ENCODE measurements at regions not wholly inside any gene's neighbourhood (a gene's known extent, or its start where the extent isn't known, plus 50 kb on each side); places are given as distances from the start of the nearest gene placed in this dataset.

DNA sequence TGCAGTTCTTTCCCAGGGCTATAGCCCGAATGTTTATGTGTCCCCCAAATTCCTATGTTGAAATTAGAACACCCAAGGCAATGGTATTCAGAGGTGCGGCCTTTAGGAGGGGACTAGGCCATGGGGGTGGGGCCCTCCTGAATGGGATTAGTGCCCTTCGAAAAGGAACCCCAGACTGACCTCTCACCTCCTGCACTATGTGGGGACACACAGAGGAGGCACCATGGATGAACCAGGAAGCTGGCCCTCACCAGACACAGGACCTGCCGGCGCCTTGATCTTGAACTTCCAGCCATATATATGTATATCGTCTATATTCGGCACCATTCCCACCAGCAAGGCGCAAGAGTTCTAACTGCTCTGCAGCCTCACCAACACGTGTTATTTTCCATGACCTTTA lies 101.5 kb upstream of the BHLHE23 start (continued):
- TF ChIP-seq, protein P1, sequence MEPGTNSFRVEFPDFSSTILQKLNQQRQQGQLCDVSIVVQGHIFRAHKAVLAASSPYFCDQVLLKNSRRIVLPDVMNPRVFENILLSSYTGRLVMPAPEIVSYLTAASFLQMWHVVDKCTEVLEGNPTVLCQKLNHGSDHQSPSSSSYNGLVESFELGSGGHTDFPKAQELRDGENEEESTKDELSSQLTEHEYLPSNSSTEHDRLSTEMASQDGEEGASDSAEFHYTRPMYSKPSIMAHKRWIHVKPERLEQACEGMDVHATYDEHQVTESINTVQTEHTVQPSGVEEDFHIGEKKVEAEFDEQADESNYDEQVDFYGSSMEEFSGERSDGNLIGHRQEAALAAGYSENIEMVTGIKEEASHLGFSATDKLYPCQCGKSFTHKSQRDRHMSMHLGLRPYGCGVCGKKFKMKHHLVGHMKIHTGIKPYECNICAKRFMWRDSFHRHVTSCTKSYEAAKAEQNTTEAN (CRISPR knock-in tag; IDR thresholded peaks at IDR 0.05): no peak
- TF ChIP-seq, protein P2, sequence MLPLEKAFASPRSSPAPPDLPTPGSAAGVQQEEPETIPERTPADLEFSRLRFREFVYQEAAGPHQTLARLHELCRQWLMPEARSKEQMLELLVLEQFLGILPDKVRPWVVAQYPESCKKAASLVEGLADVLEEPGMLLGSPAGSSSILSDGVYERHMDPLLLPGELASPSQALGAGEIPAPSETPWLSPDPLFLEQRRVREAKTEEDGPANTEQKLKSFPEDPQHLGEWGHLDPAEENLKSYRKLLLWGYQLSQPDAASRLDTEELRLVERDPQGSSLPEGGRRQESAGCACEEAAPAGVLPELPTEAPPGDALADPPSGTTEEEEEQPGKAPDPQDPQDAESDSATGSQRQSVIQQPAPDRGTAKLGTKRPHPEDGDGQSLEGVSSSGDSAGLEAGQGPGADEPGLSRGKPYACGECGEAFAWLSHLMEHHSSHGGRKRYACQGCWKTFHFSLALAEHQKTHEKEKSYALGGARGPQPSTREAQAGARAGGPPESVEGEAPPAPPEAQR (CRISPR knock-in tag; IDR thresholded peaks at IDR 0.05): no peak
- TF ChIP-seq, protein P3, sequence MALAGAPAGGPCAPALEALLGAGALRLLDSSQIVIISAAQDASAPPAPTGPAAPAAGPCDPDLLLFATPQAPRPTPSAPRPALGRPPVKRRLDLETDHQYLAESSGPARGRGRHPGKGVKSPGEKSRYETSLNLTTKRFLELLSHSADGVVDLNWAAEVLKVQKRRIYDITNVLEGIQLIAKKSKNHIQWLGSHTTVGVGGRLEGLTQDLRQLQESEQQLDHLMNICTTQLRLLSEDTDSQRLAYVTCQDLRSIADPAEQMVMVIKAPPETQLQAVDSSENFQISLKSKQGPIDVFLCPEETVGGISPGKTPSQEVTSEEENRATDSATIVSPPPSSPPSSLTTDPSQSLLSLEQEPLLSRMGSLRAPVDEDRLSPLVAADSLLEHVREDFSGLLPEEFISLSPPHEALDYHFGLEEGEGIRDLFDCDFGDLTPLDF (CRISPR knock-in tag; IDR thresholded peaks at IDR 0.05): no peak
- TF ChIP-seq, protein P4, sequence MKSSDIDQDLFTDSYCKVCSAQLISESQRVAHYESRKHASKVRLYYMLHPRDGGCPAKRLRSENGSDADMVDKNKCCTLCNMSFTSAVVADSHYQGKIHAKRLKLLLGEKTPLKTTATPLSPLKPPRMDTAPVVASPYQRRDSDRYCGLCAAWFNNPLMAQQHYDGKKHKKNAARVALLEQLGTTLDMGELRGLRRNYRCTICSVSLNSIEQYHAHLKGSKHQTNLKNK (CRISPR knock-in tag; IDR thresholded peaks at IDR 0.05): no peak
- TF ChIP-seq, protein P5, sequence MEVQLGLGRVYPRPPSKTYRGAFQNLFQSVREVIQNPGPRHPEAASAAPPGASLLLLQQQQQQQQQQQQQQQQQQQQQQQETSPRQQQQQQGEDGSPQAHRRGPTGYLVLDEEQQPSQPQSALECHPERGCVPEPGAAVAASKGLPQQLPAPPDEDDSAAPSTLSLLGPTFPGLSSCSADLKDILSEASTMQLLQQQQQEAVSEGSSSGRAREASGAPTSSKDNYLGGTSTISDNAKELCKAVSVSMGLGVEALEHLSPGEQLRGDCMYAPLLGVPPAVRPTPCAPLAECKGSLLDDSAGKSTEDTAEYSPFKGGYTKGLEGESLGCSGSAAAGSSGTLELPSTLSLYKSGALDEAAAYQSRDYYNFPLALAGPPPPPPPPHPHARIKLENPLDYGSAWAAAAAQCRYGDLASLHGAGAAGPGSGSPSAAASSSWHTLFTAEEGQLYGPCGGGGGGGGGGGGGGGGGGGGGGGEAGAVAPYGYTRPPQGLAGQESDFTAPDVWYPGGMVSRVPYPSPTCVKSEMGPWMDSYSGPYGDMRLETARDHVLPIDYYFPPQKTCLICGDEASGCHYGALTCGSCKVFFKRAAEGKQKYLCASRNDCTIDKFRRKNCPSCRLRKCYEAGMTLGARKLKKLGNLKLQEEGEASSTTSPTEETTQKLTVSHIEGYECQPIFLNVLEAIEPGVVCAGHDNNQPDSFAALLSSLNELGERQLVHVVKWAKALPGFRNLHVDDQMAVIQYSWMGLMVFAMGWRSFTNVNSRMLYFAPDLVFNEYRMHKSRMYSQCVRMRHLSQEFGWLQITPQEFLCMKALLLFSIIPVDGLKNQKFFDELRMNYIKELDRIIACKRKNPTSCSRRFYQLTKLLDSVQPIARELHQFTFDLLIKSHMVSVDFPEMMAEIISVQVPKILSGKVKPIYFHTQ (CRISPR knock-in tag; IDR thresholded peaks at IDR 0.05): no peak
- TF ChIP-seq NFE2L1 (CRISPR knock-in tag; IDR thresholded peaks at IDR 0.05): no peak

DNA sequence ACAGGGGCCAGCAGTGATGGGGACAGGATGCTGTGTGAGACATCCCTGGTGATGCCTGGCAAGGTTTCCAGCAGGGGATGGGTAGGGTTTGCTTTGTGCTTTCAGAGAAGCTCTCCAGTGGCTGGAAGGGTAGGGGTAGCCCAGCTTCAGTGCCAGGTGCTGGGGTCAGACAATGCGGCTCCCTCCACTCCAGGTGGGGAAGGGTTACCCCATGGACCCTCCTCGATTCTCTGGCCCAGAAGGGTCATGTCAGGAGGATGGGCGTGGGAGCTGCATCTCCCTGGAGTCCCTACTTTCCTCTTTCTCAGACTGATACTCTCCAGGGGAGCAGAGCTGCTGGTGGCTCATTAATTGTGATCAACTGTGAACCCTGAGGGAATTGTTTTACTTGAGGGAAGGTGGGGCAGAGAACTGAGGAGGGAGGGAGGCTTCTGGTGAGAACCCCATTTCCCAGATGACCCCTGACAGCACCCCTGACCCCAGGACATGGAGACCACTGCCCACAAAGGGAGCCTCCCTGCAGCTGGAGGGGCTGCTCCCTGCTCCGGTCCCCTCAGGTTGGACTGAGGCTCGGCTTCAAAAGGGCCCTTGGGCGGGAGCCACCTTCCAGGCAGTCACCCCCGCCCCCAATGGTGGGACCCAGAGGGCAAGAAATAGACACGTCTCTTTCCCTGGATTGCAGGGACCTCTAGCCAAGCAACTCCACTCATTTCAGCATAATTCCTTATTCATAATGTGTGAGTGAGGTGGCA lies 100.9 kb upstream of the BHLHE23 start:
- ChIA-PET POLR2A (no interaction called here), CTCF (no interaction called here)
- ATAC-seq: no peak
- no peaks in the 10 kb centered on the region for H3K4me1 Mint-ChIP-seq
- no peak overlapping the region for H3K4me3 Mint-ChIP-seq
- no peak for DNase-seq (ENCODE audit: low spot score)
- peaks cover 36% of the 10 kb centered on the region for H3K9me3 Mint-ChIP-seq
- H3K36me3 Mint-ChIP-seq: no peaks in the 10 kb centered on the region
- H3K27me3 Mint-ChIP-seq (ENCODE audit: low read depth): peaks cover 48% of the 10 kb centered on the region
- no peak overlapping the region for H3K27ac Mint-ChIP-seq
- TF ChIP-seq MYBL2 (CRISPR knock-in tag; IDR thresholded peaks at IDR 0.05) (no peak), ZNF232 (CRISPR knock-in tag; IDR thresholded peaks at IDR 0.05) (no peak), ETV6 (CRISPR knock-in tag; IDR thresholded peaks at IDR 0.05) (no peak), IRF2 (CRISPR knock-in tag; IDR thresholded peaks at IDR 0.05; ENCODE audit: borderline replicate concordance, low read depth) (no peak), FOXK1 (CRISPR knock-in tag; IDR thresholded peaks at IDR 0.05) (no peak), ZNF263 (CRISPR knock-in tag; IDR thresholded peaks at IDR 0.05; ENCODE audit: low read depth) (no peak), ZNF121 (CRISPR knock-in tag; IDR thresholded peaks at IDR 0.05) (no peak)
- TF ChIP-seq, protein P1 (CRISPR knock-in tag; IDR thresholded peaks at IDR 0.05): no peak
- TF ChIP-seq, protein P6, sequence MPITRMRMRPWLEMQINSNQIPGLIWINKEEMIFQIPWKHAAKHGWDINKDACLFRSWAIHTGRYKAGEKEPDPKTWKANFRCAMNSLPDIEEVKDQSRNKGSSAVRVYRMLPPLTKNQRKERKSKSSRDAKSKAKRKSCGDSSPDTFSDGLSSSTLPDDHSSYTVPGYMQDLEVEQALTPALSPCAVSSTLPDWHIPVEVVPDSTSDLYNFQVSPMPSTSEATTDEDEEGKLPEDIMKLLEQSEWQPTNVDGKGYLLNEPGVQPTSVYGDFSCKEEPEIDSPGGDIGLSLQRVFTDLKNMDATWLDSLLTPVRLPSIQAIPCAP (CRISPR knock-in tag; IDR thresholded peaks at IDR 0.05): no peak
- TF ChIP-seq, protein P7, sequence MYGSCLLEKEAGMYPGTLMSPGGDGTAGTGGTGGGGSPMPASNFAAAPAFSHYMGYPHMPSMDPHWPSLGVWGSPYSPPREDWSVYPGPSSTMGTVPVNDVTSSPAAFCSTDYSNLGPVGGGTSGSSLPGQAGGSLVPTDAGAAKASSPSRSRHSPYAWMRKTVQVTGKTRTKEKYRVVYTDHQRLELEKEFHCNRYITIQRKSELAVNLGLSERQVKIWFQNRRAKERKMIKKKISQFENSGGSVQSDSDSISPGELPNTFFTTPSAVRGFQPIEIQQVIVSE (CRISPR knock-in tag; IDR thresholded peaks at IDR 0.05; ENCODE audit: borderline replicate concordance): no peak

Data from WTC11 (cell line).